Keratinocyte (primary cell): ENCODE measurements at regions not wholly inside any gene's neighbourhood (a gene's known extent, or its start where the extent isn't known, plus 50 kb on each side); places are given as distances from the start of the nearest gene placed in this dataset.

Experiments
- EZH2 ChIP-seq: IDR thresholded peaks from one replicate; pipeline ENCODE4 v1.6.1; 2012; ENCODE audit warnings: inconsistent platforms, mild to moderate bottlenecking, low read length, moderate library complexity
- TF ChIP-seq, protein P1 (sequence below), 3 experiments: IDR thresholded peaks in 1 of 3; conservative IDR thresholded peaks in 1 of 3; optimal IDR thresholded peaks in 1 of 3; 2 replicates in 2 of 3; 3 replicates in 1 of 3; pipeline versions ENCODE3 to v1.5.1; 2011; ENCODE audit warnings: low read length in 3 of 3, mild to moderate bottlenecking in 3 of 3, moderate library complexity in 2 of 3, control low read depth in 1 of 3, inconsistent platforms in 1 of 3; ENCODE audit not compliant: insufficient read depth in 2 of 3; ENCODE audit errors: extremely low read depth in 1 of 3

DNA sequence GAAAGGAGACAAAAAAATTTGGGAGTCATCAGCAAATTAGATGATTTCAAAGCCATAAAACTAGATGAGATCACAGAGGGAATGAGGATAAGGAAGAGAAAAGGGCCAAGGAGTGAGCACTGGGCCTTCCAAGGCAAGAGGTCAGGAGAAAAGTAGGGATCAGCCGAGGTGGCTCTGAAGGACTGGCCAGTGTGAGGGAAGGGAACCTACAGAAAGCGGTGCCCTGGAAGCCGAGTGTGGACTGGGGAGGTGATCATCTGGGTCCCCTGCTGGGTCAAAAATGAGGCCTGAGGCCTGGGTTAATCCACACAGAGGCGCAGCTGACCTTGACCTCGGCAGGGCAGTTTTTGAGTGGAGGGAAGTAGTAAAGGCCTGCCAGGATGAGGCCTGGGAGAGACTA is 133.8 kb downstream of the SMIM20 start:
- TF ChIP-seq, protein P1, sequence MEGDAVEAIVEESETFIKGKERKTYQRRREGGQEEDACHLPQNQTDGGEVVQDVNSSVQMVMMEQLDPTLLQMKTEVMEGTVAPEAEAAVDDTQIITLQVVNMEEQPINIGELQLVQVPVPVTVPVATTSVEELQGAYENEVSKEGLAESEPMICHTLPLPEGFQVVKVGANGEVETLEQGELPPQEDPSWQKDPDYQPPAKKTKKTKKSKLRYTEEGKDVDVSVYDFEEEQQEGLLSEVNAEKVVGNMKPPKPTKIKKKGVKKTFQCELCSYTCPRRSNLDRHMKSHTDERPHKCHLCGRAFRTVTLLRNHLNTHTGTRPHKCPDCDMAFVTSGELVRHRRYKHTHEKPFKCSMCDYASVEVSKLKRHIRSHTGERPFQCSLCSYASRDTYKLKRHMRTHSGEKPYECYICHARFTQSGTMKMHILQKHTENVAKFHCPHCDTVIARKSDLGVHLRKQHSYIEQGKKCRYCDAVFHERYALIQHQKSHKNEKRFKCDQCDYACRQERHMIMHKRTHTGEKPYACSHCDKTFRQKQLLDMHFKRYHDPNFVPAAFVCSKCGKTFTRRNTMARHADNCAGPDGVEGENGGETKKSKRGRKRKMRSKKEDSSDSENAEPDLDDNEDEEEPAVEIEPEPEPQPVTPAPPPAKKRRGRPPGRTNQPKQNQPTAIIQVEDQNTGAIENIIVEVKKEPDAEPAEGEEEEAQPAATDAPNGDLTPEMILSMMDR (optimal IDR thresholded peaks at IDR 0.05 in 1 of 3, IDR thresholded peaks at IDR 0.05 in 1 of 3, conservative IDR thresholded peaks at IDR 0.05 in 1 of 3; ENCODE audit: extremely low read depth in 1 of 3, insufficient read depth in 2 of 3, low read length in 3 of 3), result no peak
- no peak for TF ChIP-seq EZH2
